HCT116 (cell line): ENCODE measurements at regions not wholly inside any gene's neighbourhood (a gene's known extent, or its start where the extent isn't known, plus 50 kb on each side); places are given as distances from the start of the nearest gene placed in this dataset.

Experiments
- ATAC-seq: fragments of 200-7000 bp; cut with Tn5 transposase; 2 replicates; pipeline ENCODE4 v1.9.1; 2020; ENCODE audit warnings: mild to moderate bottlenecking, moderate library complexity
- BruUV-seq: library from RNA; stranded (reverse); fragments of 400-500 nt; replicated peaks from 2 replicates; lab custom pipeline; 2021; lab: Mats Ljungman, UMichigan
- CTCF ChIA-PET: fragments of 300-600 bp; sonication (Branson Sonifier 250); formaldehyde crosslinking; loops from one replicate; lab custom pipeline; 2021; ENCODE audit warnings: antibody characterized with exemption; lab: Charles Lee
- POLR2A ChIA-PET: fragments of 300-600, 350-600 bp; sonication (Branson Sonifier 250); formaldehyde crosslinking; loops from one replicate; lab custom pipeline; 2021; ENCODE audit warnings: antibody characterized with exemption; lab: Charles Lee
- RAD21 ChIA-PET, 2 experiments: fragments of 300-600 bp; sonication (Branson Sonifier 250); formaldehyde crosslinking; loops; one replicate each; lab custom pipeline; 2023; ENCODE audit warnings: low total read pairs in 2 of 2; ENCODE audit not compliant: uncharacterized antibody in 2 of 2, unreplicated experiment in 2 of 2, low non-redundant PET in 1 of 2; lab: Charles Lee
- DNase-seq: peaks from one replicate; pipeline ENCODE4 v3.0.0-alpha.2; 2010; ENCODE audit warnings: low read depth, low spot score
- H2AFZ ChIP-seq: fragments of 200-600 bp; shearing (Covaris generic), sonication (generic); 2 replicates; pipeline ENCODE4 v1.6.1; 2017; ENCODE audit warnings: low read depth, mixed run types, mixed read lengths, antibody characterized with exemption, low read length; ENCODE audit not compliant: poor library complexity, severe bottlenecking
- H3K27ac ChIP-seq: 2 replicates; pipeline ENCODE4 v1.5.1; 2012; ENCODE audit warnings: low read depth, low read length
- H3K27me3 ChIP-seq: fragments of 200-600 bp; sonication (generic); 2 replicates; pipeline ENCODE4 v1.6.1; 2016; ENCODE audit warnings: mixed run types, low read length, mixed read lengths; ENCODE audit not compliant: insufficient read depth
- H3K36me3 ChIP-seq, 2 experiments: fragments of 200-500 bp in 1 of 2; fragments of 200-600 bp in 1 of 2; sonication (Bioruptor generic) in 1 of 2; sonication (generic) in 1 of 2; 2 replicates each; pipeline versions ENCODE4 v1.5.1 to v1.6.1; 2014 to 2016; ENCODE audit warnings: low read length in 2 of 2, inconsistent platforms in 1 of 2, mixed read lengths in 1 of 2, mixed run types in 1 of 2; ENCODE audit not compliant: insufficient read depth in 2 of 2, control insufficient read depth in 1 of 2
- H3K4me1 ChIP-seq, 2 experiments: fragments of 200-600 bp in 1 of 2; sonication (generic) in 1 of 2; 2 replicates each; pipeline versions ENCODE4 v1.5.1 to v1.6.1; 2012 to 2017; ENCODE audit warnings: low read length in 2 of 2, inconsistent platforms in 1 of 2, mild to moderate bottlenecking in 1 of 2, mixed read lengths in 1 of 2, mixed run types in 1 of 2, moderate library complexity in 1 of 2; ENCODE audit not compliant: insufficient read depth in 2 of 2, control insufficient read depth in 1 of 2
- H3K4me2 ChIP-seq: fragments of 200-600 bp; sonication (generic); 2 replicates; pipeline ENCODE4 v1.6.1; 2017; ENCODE audit warnings: mixed run types, low read length, mixed read lengths
- H3K4me3 ChIP-seq, 2 experiments: fragments of 200-600 bp in 1 of 2; sonication (generic) in 1 of 2; replicated peaks in 1 of 2; 2 replicates each; pipeline ENCODE4 v1.5.1; 2011 to 2016; ENCODE audit warnings: low read length in 2 of 2, control low read depth in 1 of 2, low read depth in 1 of 2, mild to moderate bottlenecking in 1 of 2, mixed read lengths in 1 of 2, mixed run types in 1 of 2
- H3K79me2 ChIP-seq: fragments of 200-600 bp; sonication (generic); 2 replicates; pipeline ENCODE4 v1.6.1; 2017; ENCODE audit warnings: mild to moderate bottlenecking, mixed run types, low read length, moderate library complexity, mixed read lengths; ENCODE audit not compliant: insufficient read depth
- H3K9ac ChIP-seq: fragments of 200-600 bp; sonication (generic); 2 replicates; pipeline ENCODE4 v1.6.1; 2016; ENCODE audit warnings: low read length, mixed read lengths
- H3K9me2 ChIP-seq: fragments of 200-600 bp; sonication (generic), shearing (Covaris generic); 2 replicates; pipeline ENCODE4 v1.6.1; 2017; ENCODE audit warnings: mixed run types, mild to moderate bottlenecking, moderate library complexity; ENCODE audit not compliant: insufficient read depth
- H3K9me3 ChIP-seq, 2 experiments: fragments of 200-500 bp in 1 of 2; fragments of 200-600 bp in 1 of 2; sonication (Bioruptor generic) in 1 of 2; sonication (generic) in 1 of 2; 2 replicates each; pipeline ENCODE4 v1.6.1; 2014 to 2017; ENCODE audit warnings: low read length in 2 of 2, mixed read lengths in 2 of 2, inconsistent platforms in 1 of 2, low read depth in 1 of 2, mild to moderate bottlenecking in 1 of 2, mixed run types in 1 of 2, moderate library complexity in 1 of 2; ENCODE audit not compliant: control insufficient read depth in 1 of 2, insufficient read depth in 1 of 2
- H4K20me1 ChIP-seq: fragments of 200-600 bp; sonication (generic), shearing (Covaris generic); 2 replicates; pipeline ENCODE4 v1.6.1; 2017; ENCODE audit warnings: mixed run types, mild to moderate bottlenecking, moderate library complexity; ENCODE audit not compliant: insufficient read depth
- CEBPB ChIP-seq: IDR thresholded peaks from 2 replicates; pipeline ENCODE4 v1.6.1; 2012; ENCODE audit warnings: low read depth
- EGR1 ChIP-seq: IDR thresholded peaks from 2 replicates; pipeline ENCODE4 v1.6.1; 2012; ENCODE audit warnings: low read depth
- EZH2phosphoT487 ChIP-seq: fragments of 200-600 bp; IDR thresholded peaks from 2 replicates; pipeline ENCODE4 v1.6.1; 2018; ENCODE audit warnings: antibody characterized with exemption, borderline replicate concordance
- JUND ChIP-seq: IDR thresholded peaks from 2 replicates; pipeline ENCODE4 v1.6.1; 2012
- POLR2AphosphoS5 ChIP-seq: IDR thresholded peaks from 2 replicates; pipeline ENCODE4 v1.6.1; 2011; ENCODE audit warnings: mild to moderate bottlenecking, low read depth, low read length, moderate library complexity
- RAD21 ChIP-seq: IDR thresholded peaks from 2 replicates; pipeline ENCODE4 v1.6.1; 2012; ENCODE audit warnings: low read depth, mild to moderate bottlenecking
- SP1 ChIP-seq: IDR thresholded peaks from 2 replicates; pipeline ENCODE4 v1.6.1; 2012; ENCODE audit warnings: low read depth
- TCF7L2 ChIP-seq: IDR thresholded peaks from 2 replicates; pipeline ENCODE4 v1.7.0; 2011; ENCODE audit warnings: borderline replicate concordance, inconsistent platforms; ENCODE audit not compliant: insufficient read depth, insufficient read length; ENCODE audit errors: extremely low read depth
- YY1 ChIP-seq: IDR thresholded peaks from 2 replicates; pipeline ENCODE4 v1.6.1; 2011; ENCODE audit warnings: low read length, low read depth, moderate library complexity, mild to moderate bottlenecking; ENCODE audit not compliant: insufficient replicate concordance; ENCODE audit errors: extremely low read depth
- ZFX ChIP-seq: fragments of 450-650 bp; IDR thresholded peaks from 2 replicates; pipeline ENCODE4 v1.6.1; 2017
- intact Hi-C: fragments of 100-400 bp; cut with micrococcal nuclease; formaldehyde crosslinking; loops from 2 replicates; pipeline ENCODE4 v1.10.0; 2022
- TF ChIP-seq, protein P1 (sequence below): IDR thresholded peaks from 2 replicates; pipeline ENCODE4 v1.6.1; 2012; ENCODE audit warnings: low read depth
- TF ChIP-seq, protein P2 (sequence below): IDR thresholded peaks from 2 replicates; pipeline ENCODE4 v1.6.1; 2012

DNA sequence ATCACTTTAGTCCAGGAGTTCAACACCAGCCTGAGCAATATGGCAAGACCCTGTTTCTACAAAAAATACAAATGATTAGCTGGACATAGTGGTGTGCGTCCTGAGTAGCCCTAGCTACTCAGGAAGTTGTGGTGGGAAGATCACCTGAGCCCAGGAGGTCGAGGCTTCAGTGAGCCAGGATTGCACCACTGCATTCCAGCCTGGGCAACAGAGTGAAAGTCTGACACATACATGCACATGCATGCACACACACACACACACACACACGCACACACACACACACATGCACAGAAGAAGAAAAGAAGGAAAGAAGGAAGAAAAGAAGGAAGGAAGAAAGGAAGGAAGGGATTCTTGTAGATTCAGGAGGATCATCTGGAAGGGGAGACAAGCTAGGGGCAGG, 104.4 kb upstream of the USP25 start:
- H3K9ac ChIP-seq = no peak overlapping the region
- TF ChIP-seq POLR2AphosphoS5 = no peak
- no peak for TF ChIP-seq SP1
- no peak for TF ChIP-seq ZFX
- TF ChIP-seq, protein P1, sequence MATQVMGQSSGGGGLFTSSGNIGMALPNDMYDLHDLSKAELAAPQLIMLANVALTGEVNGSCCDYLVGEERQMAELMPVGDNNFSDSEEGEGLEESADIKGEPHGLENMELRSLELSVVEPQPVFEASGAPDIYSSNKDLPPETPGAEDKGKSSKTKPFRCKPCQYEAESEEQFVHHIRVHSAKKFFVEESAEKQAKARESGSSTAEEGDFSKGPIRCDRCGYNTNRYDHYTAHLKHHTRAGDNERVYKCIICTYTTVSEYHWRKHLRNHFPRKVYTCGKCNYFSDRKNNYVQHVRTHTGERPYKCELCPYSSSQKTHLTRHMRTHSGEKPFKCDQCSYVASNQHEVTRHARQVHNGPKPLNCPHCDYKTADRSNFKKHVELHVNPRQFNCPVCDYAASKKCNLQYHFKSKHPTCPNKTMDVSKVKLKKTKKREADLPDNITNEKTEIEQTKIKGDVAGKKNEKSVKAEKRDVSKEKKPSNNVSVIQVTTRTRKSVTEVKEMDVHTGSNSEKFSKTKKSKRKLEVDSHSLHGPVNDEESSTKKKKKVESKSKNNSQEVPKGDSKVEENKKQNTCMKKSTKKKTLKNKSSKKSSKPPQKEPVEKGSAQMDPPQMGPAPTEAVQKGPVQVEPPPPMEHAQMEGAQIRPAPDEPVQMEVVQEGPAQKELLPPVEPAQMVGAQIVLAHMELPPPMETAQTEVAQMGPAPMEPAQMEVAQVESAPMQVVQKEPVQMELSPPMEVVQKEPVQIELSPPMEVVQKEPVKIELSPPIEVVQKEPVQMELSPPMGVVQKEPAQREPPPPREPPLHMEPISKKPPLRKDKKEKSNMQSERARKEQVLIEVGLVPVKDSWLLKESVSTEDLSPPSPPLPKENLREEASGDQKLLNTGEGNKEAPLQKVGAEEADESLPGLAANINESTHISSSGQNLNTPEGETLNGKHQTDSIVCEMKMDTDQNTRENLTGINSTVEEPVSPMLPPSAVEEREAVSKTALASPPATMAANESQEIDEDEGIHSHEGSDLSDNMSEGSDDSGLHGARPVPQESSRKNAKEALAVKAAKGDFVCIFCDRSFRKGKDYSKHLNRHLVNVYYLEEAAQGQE = no peak
- no peak for TF ChIP-seq EGR1
- TF ChIP-seq CEBPB = no peak
- TF ChIP-seq, protein P2, sequence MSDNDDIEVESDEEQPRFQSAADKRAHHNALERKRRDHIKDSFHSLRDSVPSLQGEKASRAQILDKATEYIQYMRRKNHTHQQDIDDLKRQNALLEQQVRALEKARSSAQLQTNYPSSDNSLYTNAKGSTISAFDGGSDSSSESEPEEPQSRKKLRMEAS = no peak
- TF ChIP-seq YY1 = no peak
- no peak for TF ChIP-seq EZH2phosphoT487
- no peak for TF ChIP-seq TCF7L2
- TF ChIP-seq RAD21 = no peak
- no peak for TF ChIP-seq JUND
- H2AFZ ChIP-seq = no peak overlapping the region
- no peaks in the 10 kb centered on the region for H3K4me1 ChIP-seq
- H4K20me1 ChIP-seq = no peaks in the 10 kb centered on the region
- CTCF ChIA-PET = no interaction called here
- intact Hi-C loops = no loop called here
- H3K4me2 ChIP-seq = no peak overlapping the region
- no peaks in the 10 kb centered on the region for H3K9me3 ChIP-seq
- H3K27me3 ChIP-seq = no peaks in the 10 kb centered on the region
- no peaks in the 10 kb centered on the region for H3K9me2 ChIP-seq
- no peak overlapping the region for H3K27ac ChIP-seq
- no peak overlapping the region for H3K4me3 ChIP-seq
- RAD21 ChIA-PET = no interaction called here
- BruUV-seq = no TSS peak
- ATAC-seq (no peak), DNase-seq (no peak)
- POLR2A ChIA-PET = no interaction called here
- no peaks in the 10 kb centered on the region for H3K79me2 ChIP-seq
- no peaks in the 10 kb centered on the region for H3K36me3 ChIP-seq
